ENCODE measurements at regions not wholly inside any gene's neighbourhood (a gene's known extent, or its start where the extent isn't known, plus 50 kb on each side); places are given as distances from the start of the nearest gene placed in this dataset.

- no peak for TF ChIP-seq RBBP5 (IDR thresholded peaks at IDR 0.05; ENCODE audit: borderline replicate concordance, low read depth, low read length)
- TF ChIP-seq EZH2 (IDR thresholded peaks at IDR 0.05; ENCODE audit: low read depth, low read length, severe bottlenecking), result no peak
- TF ChIP-seq MAFK (IDR thresholded peaks at IDR 0.05; ENCODE audit: low read depth, low read length), result no peak
- no peak for TF ChIP-seq CTCF (IDR thresholded peaks at IDR 0.05; ENCODE audit: control extremely low read depth in 1 of 3, insufficient read depth in 1 of 3, low read depth in 1 of 3, low read length in 3 of 3)
- TF ChIP-seq RNF2 (IDR thresholded peaks at IDR 0.05; ENCODE audit: borderline replicate concordance, low read depth, low read length, missing control alignments, poor library complexity, severe bottlenecking), result no peak
- TF ChIP-seq USF2 (IDR thresholded peaks at IDR 0.05; ENCODE audit: low read length), result no peak
- TF ChIP-seq YY1 (IDR thresholded peaks at IDR 0.05; ENCODE audit: low read depth, low read length), result no peak
- no peak for TF ChIP-seq POLR2A (IDR thresholded peaks at IDR 0.05; ENCODE audit: control extremely low read depth in 1 of 2, low read depth in 2 of 2, low read length in 2 of 2)
- TF ChIP-seq RFX5 (IDR thresholded peaks at IDR 0.05; ENCODE audit: borderline replicate concordance, low read depth, low read length), result no peak
- TF ChIP-seq BCL11A (IDR thresholded peaks at IDR 0.05; ENCODE audit: low read depth in 2 of 2, low read length in 2 of 2), result no peak
- no peak for TF ChIP-seq SAP30 (IDR thresholded peaks at IDR 0.05; ENCODE audit: insufficient read depth, insufficient replicate concordance, low read length)
- no peak for TF ChIP-seq BRCA1 (IDR thresholded peaks at IDR 0.05; ENCODE audit: low read depth, low read length)
- no peak for TF ChIP-seq NRF1 (IDR thresholded peaks at IDR 0.05; ENCODE audit: low read depth, low read length)
Measured at GRCh38 chr3:27589795-27590194, 105.6 kb upstream of the SLC4A7 start.

Measured in H1 (cell line).